HG03064 (cell line): ENCODE measurements at regions not wholly inside any gene's neighbourhood (a gene's known extent, or its start where the extent isn't known, plus 50 kb on each side); places are given as distances from the start of the nearest gene placed in this dataset.
"Not testable (repeated sequence)": the region's sequence is repeated elsewhere in the genome, so short reads cannot be mapped to it uniquely, and the experiment has no call there.

ENCODE experiments used
- ATAC-seq: cut with Tn5 transposase; IDR thresholded peaks from one replicate; pipeline ENCODE4 v1.9.1; 2021; ENCODE audit warnings: low read depth; ENCODE audit not compliant: unreplicated experiment

GRCh38 chr4:17029432-17029831 lies 131.0 kb upstream of the LDB2 start:
- no peak for ATAC-seq

- no peak for ATAC-seq
Observed at GRCh38 chr4:17027495-17027894, 129.1 kb upstream of the LDB2 start.

- ATAC-seq = no peak
Observed at GRCh38 chr4:17024425-17024824, 126.0 kb upstream of the LDB2 start.

GRCh38 chr4:17020901-17021300 lies 122.5 kb upstream of the LDB2 start:
- no peak for ATAC-seq

GRCh38 chr4:17020451-17020850 lies 122.0 kb upstream of the LDB2 start:
- no peak for ATAC-seq

GRCh38 chr4:17018621-17019020 lies 120.2 kb upstream of the LDB2 start:
- ATAC-seq = not testable (repeated sequence)

GRCh38 chr4:17018013-17018412 lies 119.6 kb upstream of the LDB2 start:
- ATAC-seq = no peak

GRCh38 chr4:17013382-17014006 lies 115.0 kb upstream of the LDB2 start:
- no peak for ATAC-seq

- no peak for ATAC-seq
Observed at GRCh38 chr4:17012451-17012850, 114.0 kb upstream of the LDB2 start.

- no peak for ATAC-seq
Observed at GRCh38 chr4:17010426-17011087, 112.1 kb upstream of the LDB2 start.

GRCh38 chr4:17009871-17010367 lies 111.5 kb upstream of the LDB2 start:
- no peak for ATAC-seq

GRCh38 chr4:17008834-17009345 lies 110.4 kb upstream of the LDB2 start:
- no peak for ATAC-seq

GRCh38 chr4:17003606-17004392 lies 105.4 kb upstream of the LDB2 start:
- ATAC-seq = not testable (repeated sequence)

GRCh38 chr4:16995451-16995850 lies 97.0 kb upstream of the LDB2 start:
- no peak for ATAC-seq

- no peak for ATAC-seq
Observed at GRCh38 chr4:16993956-16994840, 95.8 kb upstream of the LDB2 start.

GRCh38 chr4:16992566-16993225 lies 94.3 kb upstream of the LDB2 start:
- no peak for ATAC-seq

GRCh38 chr4:16991450-16991849 lies 93.0 kb upstream of the LDB2 start:
- no peak for ATAC-seq

GRCh38 chr4:16989371-16989770 lies 90.9 kb upstream of the LDB2 start:
- no peak for ATAC-seq

GRCh38 chr4:16988814-16989213 lies 90.4 kb upstream of the LDB2 start:
- no peak for ATAC-seq

- ATAC-seq = no peak
Observed at GRCh38 chr4:16977081-16977480, 78.6 kb upstream of the LDB2 start.
